ENCODE measurements at regions not wholly inside any gene's neighbourhood (a gene's known extent, or its start where the extent isn't known, plus 50 kb on each side); places are given as distances from the start of the nearest gene placed in this dataset.

GRCh38 chr20:23136893-23137745, 51.0 kb upstream of the CD93 start:
- H3K36me3 ChIP-seq, result no peaks in the 10 kb centered on the region
- ATAC-seq (no peak), DNase-seq (no peak)
- peaks cover 35% of the 10 kb centered on the region for H3K4me1 ChIP-seq
- H3K4me3 ChIP-seq, result no peak overlapping the region
- no peak overlapping the region for H3K27ac ChIP-seq
- intact Hi-C loops (cut with DNase I), result no loop called here
- TF ChIP-seq, protein P1, sequence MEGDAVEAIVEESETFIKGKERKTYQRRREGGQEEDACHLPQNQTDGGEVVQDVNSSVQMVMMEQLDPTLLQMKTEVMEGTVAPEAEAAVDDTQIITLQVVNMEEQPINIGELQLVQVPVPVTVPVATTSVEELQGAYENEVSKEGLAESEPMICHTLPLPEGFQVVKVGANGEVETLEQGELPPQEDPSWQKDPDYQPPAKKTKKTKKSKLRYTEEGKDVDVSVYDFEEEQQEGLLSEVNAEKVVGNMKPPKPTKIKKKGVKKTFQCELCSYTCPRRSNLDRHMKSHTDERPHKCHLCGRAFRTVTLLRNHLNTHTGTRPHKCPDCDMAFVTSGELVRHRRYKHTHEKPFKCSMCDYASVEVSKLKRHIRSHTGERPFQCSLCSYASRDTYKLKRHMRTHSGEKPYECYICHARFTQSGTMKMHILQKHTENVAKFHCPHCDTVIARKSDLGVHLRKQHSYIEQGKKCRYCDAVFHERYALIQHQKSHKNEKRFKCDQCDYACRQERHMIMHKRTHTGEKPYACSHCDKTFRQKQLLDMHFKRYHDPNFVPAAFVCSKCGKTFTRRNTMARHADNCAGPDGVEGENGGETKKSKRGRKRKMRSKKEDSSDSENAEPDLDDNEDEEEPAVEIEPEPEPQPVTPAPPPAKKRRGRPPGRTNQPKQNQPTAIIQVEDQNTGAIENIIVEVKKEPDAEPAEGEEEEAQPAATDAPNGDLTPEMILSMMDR (IDR thresholded peaks at IDR 0.05), result no peak
- no peaks in the 10 kb centered on the region for H3K9me3 ChIP-seq
- no peaks in the 10 kb centered on the region for H3K27me3 ChIP-seq

- TF ChIP-seq, protein P1 (IDR thresholded peaks at IDR 0.05), result no peak
- no peaks in the 10 kb centered on the region for H3K36me3 ChIP-seq
- H3K9me3 ChIP-seq, result no peaks in the 10 kb centered on the region
- DNase-seq, result peak; percentile 74
- no peak overlapping the region for H3K4me3 ChIP-seq
- intact Hi-C loops (cut with DNase I), result no loop called here
- peak; percentile 79 for ATAC-seq
- H3K27me3 ChIP-seq, result no peaks in the 10 kb centered on the region
- H3K4me1 ChIP-seq, result peaks cover 24% of the 10 kb centered on the region
- no peak overlapping the region for H3K27ac ChIP-seq
Observed at GRCh38 chr20:23135449-23136420, 49.6 kb upstream of the CD93 start.
